GM18858 (cell line): ENCODE measurements at regions not wholly inside any gene's neighbourhood (a gene's known extent, or its start where the extent isn't known, plus 50 kb on each side); places are given as distances from the start of the nearest gene placed in this dataset.
"Not testable (repeated sequence)": the region's sequence is repeated elsewhere in the genome, so short reads cannot be mapped to it uniquely, and the experiment has no call there.

Experiments
- ATAC-seq: cut with Tn5 transposase; IDR thresholded peaks from one replicate; pipeline ENCODE4 v1.9.1; 2021; ENCODE audit not compliant: unreplicated experiment

DNA sequence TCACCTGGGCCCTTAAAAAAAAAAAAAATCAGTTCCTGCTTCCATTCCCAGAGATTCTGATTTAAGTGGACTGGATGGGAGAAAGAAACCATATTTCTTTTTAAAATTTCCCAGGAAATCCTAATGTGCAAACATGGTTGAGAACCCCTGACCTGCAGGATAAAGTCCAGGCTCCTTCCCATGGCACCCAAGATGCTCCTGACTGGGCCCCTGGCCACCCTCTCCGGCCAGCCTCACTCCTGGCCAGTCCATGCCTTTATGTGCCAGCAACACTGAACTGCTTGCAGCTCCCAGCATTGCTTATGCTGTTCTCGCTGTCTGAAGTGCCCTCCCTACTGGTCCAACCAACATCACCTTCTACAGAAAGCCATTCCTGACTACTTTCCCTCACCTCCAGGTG, 93.9 kb downstream of the TEX35 start:
- no peak for ATAC-seq

DNA sequence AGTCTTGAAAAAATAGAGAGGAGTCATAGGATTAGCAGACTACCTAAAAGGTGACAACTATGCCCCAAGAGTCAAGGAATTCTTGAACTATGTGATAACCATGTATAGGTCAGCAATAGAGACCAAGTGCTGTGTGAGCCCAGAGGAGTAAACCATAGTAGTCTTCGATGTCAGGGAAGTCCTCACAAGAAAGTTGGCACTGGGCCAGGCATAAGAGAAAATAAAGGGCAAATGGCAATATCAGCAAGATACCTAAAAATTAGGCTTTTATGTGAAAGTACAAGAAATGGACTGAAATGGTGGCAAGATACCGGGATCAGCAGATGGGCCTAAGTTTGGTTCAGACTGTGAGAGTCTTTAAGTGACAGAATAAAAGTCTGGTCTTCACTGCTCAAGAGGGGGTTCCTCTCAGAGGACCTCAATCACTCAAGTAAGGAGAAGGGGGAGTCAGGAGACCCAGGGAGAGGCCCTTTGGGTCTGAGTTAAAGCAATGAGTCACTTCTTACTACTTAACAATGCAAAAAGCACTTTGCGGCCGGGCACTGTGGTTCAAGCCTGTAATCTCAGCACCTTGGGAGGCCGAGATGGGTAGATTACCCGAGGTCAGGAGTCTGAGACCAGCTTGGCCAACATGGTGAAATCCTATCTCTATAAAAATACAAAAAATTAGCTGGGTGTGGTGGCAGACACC, 95.0 kb downstream of the TEX35 start:
- peak; percentile 34 for ATAC-seq

GRCh38 chr1:178609015-178609414, 96.1 kb downstream of the TEX35 start:
- no peak for ATAC-seq

- ATAC-seq: not testable (repeated sequence)
These were observed 97.9 kb downstream of the TEX35 start for GRCh38 chr1:178610690-178611410.

- ATAC-seq: no peak
These were observed 99.4 kb downstream of the TEX35 start for GRCh38 chr1:178612261-178612660.

- ATAC-seq: no peak
These were observed 100.5 kb downstream of the TEX35 start for GRCh38 chr1:178613271-178613945.

GRCh38 chr1:178614286-178614685, 101.4 kb downstream of the TEX35 start:
- no peak for ATAC-seq

- no peak for ATAC-seq
These were observed 105.8 kb upstream of the RALGPS2 start for GRCh38 chr1:178619042-178619927.

- ATAC-seq: no peak
These were observed 104.2 kb upstream of the RALGPS2 start for GRCh38 chr1:178620584-178621475.

GRCh38 chr1:178621822-178622221, 103.2 kb upstream of the RALGPS2 start:
- ATAC-seq: no peak

GRCh38 chr1:178625695-178626094, 99.3 kb upstream of the RALGPS2 start:
- no peak for ATAC-seq

GRCh38 chr1:178627037-178627436, 98.0 kb upstream of the RALGPS2 start:
- no peak for ATAC-seq

- no peak for ATAC-seq
These were observed 96.3 kb upstream of the RALGPS2 start for GRCh38 chr1:178628637-178629251.

GRCh38 chr1:178629252-178630154, 95.5 kb upstream of the RALGPS2 start:
- ATAC-seq: no peak

- ATAC-seq: no peak
These were observed 94.6 kb upstream of the RALGPS2 start for GRCh38 chr1:178630417-178630816.

DNA sequence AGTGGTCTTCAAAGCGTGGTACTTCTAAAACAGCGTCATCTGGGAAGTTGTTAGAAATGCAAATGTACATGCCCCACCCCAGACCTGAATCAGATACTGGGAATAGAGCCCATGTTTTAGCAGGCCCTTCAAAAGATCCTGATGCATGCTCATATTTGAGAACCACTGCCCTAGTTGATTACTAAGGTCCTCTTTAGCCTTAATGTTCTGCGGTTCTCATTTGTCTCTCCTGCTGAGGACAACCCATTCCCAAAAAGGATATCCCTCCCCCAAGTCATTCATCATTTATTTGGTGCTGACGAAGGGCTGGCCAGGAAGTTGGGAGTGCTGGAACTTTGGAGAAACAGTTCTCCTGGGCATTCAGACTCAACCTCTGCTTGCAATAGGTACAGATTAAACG, 92.4 kb upstream of the RALGPS2 start:
- ATAC-seq: no peak

GRCh38 chr1:178633056-178633455, 92.0 kb upstream of the RALGPS2 start:
- ATAC-seq: no peak

- no peak for ATAC-seq
These were observed 90.6 kb upstream of the RALGPS2 start for GRCh38 chr1:178634445-178634844.

DNA sequence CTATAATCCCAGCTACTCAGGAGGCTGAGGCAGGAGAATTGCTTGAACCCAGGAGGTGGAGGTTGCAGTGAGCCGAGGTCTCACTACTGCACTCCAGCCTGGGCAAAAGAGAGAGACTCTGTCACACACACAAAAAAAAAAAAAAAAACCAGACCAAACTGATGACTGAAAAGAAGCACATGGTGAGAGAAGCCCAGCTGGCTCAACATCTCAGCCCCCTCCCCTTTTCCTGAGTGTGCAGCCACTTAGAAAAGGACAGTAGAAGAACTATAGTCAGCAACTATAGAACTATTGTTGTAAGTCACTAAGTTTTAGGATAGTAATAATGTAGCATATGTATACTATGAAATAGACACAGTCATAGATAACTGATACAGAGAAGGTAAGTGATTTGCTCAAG, 87.2 kb upstream of the RALGPS2 start:
- no peak for ATAC-seq
